HK-2 (cell line): ENCODE measurements at regions not wholly inside any gene's neighbourhood (a gene's known extent, or its start where the extent isn't known, plus 50 kb on each side); places are given as distances from the start of the nearest gene placed in this dataset.

ENCODE experiments used
- DNase-seq: peaks from one replicate; pipeline ENCODE4 v3.0.0-alpha.2; 2018; ENCODE audit not compliant: unreplicated experiment

DNA sequence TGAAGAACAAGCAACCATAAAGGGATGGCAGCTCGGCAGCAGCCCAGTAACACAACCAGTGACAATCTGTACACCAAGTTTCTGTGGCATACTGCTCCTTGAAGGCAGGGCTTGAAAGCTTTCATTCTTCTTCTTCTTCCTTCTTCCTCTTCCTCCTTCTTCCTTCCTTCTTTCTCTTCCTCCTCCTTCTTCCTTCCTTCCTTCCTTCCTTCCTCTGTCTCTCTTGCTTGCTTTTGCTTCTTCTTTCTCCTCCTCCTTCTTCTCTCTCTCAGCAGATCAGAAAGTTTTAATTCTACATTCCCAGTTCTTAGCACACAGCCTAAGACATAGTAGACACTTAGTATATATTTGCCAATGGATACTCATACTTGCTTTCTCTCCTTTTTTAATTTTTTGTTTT lies 95.9 kb downstream of the GLUL start:
- DNase-seq = no peak

GRCh38 chr1:182293119-182293589 lies 98.4 kb downstream of the GLUL start:
- no peak for DNase-seq

DNA sequence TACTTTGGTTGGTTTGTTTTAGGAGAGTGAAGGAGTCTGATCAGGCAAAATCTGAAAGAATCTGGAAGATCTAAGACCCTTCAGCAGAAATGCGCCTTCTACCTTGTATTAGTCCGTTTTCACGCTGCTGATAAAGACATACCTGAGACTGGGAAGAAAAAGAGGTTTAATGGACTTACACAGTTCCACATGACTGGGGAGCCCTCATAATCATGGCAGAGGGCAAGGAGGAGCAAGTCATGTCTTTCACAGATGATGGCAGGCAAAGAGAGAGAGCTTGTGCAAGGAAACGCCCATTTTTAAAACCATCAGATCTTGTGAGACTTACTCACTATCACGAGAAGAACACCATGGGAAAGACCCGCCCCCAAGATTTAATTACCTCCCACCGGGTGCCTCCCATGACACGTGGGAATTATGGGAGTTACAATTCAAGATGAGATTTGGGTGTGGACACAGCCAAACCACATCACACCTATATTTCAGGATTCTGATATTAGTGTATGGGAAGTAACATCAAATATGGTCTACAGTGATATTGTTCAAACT lies 99.3 kb downstream of the GLUL start:
- DNase-seq = no peak

DNA sequence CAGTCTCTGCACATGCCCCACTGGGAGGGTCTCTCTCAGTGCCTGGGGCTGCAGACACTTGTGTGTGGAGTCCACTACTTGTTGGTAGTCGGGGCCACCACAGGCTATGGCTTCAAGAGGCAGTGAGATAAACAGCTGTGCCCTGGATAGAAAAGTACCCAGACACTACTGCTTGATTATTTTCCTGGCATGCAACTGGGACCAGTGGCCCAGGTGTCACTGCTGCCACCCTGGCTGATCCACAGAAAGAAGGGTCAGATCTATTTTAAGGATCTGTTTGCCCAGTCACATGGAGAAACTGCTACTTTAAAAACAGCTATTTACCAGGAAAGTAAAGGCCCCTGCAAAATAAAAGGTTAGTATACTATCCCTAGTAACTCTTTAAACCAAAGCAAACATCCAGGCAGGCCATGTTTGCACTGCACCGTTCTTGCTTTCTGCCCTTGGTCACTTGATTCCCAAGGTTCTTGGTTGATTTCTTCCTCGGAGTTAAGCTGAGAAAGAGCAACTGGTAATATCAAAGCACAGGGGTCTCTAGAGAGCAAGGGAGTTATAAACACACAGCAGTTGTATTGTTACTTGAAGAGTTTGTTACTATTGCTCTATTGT lies 99.9 kb downstream of the GLUL start:
- DNase-seq = no peak

- no peak for DNase-seq
Measured at GRCh38 chr1:182288749-182289604, 102.6 kb downstream of the GLUL start.

- DNase-seq = no peak
Measured at GRCh38 chr1:182286761-182287160, 104.8 kb downstream of the GLUL start.

GRCh38 chr1:182283746-182284544 lies 107.6 kb downstream of the GLUL start:
- no peak for DNase-seq

GRCh38 chr1:182281541-182281940 lies 110.0 kb downstream of the GLUL start:
- no peak for DNase-seq

GRCh38 chr1:182280504-182280900 lies 111.1 kb downstream of the GLUL start:
- no peak for DNase-seq

DNA sequence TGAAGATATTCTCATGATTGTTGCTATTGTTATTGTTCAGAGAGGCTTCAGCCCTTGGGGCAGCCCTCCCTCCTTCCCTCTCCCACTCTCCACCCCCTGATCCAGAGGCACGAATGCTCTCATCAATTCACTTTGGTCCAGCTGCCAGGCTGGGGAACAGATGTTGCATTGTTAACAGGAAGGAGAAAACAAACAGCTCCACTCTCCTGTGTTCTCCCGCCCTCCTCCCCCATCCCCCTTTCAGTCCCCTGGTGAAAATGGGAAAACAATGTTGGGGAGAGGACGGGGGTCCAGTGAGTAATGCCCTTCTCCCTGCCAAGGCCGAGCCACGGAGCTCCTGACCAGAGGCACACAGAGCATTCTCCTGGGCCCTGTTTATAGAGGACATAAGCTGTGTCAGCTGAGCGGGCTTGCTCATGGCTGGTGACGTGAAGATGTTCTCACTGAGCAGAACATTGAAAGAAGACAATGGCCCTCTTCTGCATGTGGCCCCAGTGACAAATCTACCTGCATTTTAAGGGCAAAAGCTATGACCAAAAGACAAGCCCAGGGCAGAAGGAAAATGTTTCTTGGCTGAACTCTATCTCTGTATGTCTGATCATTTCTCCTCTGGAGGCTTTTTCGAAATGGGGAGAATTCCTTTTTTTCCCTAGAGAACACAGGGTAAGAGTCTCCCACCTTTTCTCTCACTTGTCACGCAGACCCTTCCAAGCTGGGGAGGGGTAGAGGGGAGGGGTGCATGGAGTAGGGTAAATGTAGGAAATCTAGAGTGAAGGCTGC lies 111.7 kb downstream of the GLUL start:
- DNase-seq = no peak

DNA sequence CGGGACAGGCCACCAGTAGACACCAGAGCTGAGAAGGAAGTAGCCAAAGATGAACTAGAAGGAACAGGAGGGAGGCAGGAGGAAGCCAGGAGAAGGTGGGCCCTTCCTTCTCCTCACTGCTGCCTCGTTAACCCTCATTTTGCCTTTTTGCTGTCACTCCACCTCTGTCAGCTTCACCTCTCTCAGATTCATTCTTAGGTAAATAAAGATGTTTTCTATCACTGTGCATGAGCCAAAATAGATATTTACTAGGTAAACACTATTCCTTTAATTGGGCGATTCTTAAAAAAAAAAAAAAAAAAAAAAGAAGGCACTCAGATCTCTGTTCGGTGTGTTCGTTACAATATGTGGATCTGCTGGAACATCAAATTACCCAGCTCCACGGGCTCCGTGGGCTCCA lies 112.3 kb downstream of the GLUL start:
- no peak for DNase-seq

DNA sequence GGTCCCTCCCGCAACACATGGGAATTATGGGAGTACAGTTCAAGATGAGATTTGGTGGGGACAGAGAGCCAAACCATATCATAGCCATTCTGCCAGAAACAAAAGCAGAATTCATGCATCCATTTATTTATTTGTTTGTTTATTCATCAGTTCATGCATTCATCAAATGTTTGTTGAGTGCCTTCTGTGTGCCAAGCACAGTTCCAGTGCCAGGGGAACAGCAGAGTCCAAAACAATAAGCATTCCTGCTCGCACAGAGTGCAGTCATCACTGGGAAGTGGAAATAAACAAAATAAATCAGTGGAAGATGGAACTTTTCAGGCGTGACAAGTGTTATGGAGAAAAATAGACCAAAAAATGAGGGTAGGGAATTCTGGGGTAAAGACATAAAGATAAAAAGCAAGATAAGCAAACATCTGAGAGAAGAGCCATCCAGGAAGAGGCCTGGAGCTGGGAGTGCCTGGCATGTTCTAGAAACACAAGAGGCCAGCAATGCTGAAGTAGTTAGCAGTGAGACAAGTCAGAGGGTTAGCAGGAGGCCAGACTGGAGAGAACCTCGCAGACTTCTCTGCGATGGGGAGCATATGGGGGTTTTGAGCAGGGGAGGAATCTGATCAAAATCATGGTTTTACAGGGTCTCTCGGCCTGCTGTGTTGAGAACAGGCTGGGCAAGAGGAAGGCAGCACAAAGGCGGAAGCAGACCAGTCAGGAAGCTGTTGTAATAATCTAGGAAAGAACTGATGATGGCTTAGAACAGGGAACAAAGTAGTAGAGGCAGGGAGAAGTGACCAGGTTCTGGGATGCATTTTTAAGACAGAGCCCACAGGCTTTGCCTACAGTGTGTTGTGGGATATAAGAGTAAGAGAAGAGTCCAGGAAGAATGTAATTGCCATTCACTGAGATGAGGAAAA lies 113.2 kb downstream of the GLUL start:
- no peak for DNase-seq

- DNase-seq = no peak
Measured at GRCh38 chr1:182275271-182275670, 116.3 kb downstream of the GLUL start.

DNA sequence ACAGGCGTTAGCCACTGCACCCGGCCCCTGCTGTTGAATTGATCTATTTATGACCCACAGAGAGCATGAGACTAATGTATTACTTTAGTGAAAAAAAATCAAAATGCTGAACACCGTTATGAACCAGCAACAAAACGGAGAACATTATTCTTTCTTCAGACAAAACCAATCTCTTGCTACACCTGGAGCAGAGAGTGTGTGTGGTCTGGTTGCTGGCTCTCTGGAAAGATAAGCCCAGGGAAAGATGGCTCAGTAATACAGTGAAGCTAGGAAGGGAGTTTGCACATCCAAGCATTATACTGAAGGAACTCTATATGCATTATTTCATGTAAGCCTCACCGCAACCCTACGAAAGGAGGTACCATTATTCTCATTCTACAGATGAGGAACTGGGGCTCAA lies 117.0 kb downstream of the GLUL start:
- no peak for DNase-seq

- no peak for DNase-seq
Measured at GRCh38 chr1:182270731-182271130, 120.9 kb downstream of the GLUL start.

GRCh38 chr1:182269097-182269496 lies 122.5 kb downstream of the GLUL start:
- DNase-seq = no peak

DNA sequence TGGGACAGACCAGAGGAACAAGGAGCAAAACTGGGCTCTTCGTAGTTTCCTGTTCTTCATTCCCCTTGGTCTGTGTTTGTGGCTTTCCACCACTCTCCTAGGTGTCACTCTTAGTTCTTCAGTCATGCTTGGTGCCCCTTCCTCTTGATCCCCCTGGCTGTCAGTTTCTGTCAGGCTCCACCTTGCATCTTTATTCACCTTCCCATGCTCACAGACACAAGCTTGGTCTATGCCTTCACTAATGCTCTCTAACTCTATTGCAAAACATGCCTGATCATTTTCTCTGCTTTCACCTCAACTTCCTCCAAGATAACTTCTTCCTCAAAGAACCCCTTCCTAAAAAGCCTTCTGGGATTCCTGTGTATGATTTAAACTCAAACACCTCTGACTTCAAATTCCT lies 122.9 kb downstream of the GLUL start:
- DNase-seq = no peak

GRCh38 chr1:182264185-182264584 lies 127.4 kb downstream of the GLUL start:
- DNase-seq = no peak

- no peak for DNase-seq
Measured at GRCh38 chr1:182263706-182264105, 127.9 kb downstream of the GLUL start.

DNA sequence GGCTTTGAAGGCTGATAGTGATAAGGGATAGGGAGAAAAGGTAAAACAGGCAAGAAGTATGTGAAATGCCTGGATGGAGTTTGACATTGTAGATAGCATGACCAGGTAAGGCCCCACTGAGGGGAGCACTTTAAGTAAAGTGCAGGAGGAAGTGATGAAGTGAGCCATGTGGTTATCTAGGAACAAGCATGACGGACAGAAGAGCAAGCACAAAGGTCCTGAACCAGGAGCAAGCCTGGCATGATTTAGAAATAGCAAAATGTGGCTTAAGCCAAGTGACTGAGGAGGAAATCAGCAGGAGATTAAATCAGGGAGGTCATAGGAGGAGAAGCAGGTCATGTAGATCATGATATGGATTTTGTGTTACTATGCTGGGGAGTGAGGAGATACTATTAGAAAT lies 129.2 kb downstream of the GLUL start:
- DNase-seq = no peak
